Heart right ventricle (tissue), 16 donors: ENCODE measurements at regions not wholly inside any gene's neighbourhood (a gene's known extent, or its start where the extent isn't known, plus 50 kb on each side); places are given as distances from the start of the nearest gene placed in this dataset.

ENCODE experiments used
- ATAC-seq, 8 donors: fragments of 200-7000 bp; cut with Tn5 transposase; one replicate each; pipeline ENCODE4 v1.9.1; 2020; ENCODE audit warnings: mild to moderate bottlenecking in 8 of 8, moderate library complexity in 8 of 8, moderate number of reproducible peaks in 1 of 8
- DNase-seq, 2 donors: peaks; one replicate each; pipeline ENCODE4 v3.0.0-alpha.2; 2020
- H3K27ac ChIP-seq, 10 donors: fragments of 200-600 bp; sonication (generic) in 2 of 10; one replicate each; pipeline versions ENCODE4 v1.5.0 to v1.8.0; 2020 to 2022; ENCODE audit warnings: mild to moderate bottlenecking in 3 of 10
- H3K27me3 ChIP-seq, 7 donors: fragments of 200-600 bp; one replicate each; pipeline ENCODE4 v1.8.0; 2021 to 2022; ENCODE audit warnings: mild to moderate bottlenecking in 2 of 7
- H3K36me3 ChIP-seq, 9 donors: fragments of 200-600 bp; sonication (generic) in 1 of 9; one replicate each; pipeline versions ENCODE4 v1.5.0 to v1.8.0; 2020 to 2022; ENCODE audit warnings: mild to moderate bottlenecking in 2 of 9
- H3K4me1 ChIP-seq, 9 donors: fragments of 200-600 bp; sonication (generic) in 1 of 9; one replicate each; pipeline versions ENCODE4 v1.5.0 to v1.8.0; 2020 to 2022; ENCODE audit warnings: mild to moderate bottlenecking in 4 of 9
- H3K4me3 ChIP-seq, 10 donors: fragments of 200-600 bp; sonication (generic) in 2 of 10; one replicate each; pipeline versions ENCODE4 v1.5.0 to v1.8.0; 2020 to 2022; ENCODE audit warnings: mild to moderate bottlenecking in 7 of 10, moderate library complexity in 2 of 10
- H3K9me3 ChIP-seq, 11 donors: fragments of 200-600 bp in 10 of 11; sonication (generic) in 2 of 11; one replicate each; pipeline versions ENCODE4 v1.5.0 to v1.8.0; 2013 to 2022; ENCODE audit warnings: mild to moderate bottlenecking in 2 of 11, control low read depth in 1 of 11, moderate library complexity in 1 of 11
- CTCF ChIP-seq, 9 donors: fragments of 200-600 bp; sonication (generic) in 2 of 9; IDR thresholded peaks; one replicate each; pipeline versions ENCODE4 v1.5.0 to v1.8.0; 2021 to 2022; ENCODE audit warnings: antibody characterized with exemption in 9 of 9, mild to moderate bottlenecking in 5 of 9, moderate library complexity in 1 of 9
- WGBS, 2 donors: extraction: QIAGEN DNeasy Blood & Tissue Kit; methylation state at CpG; one replicate each; pipeline ENCODE4 v1.1.7; 2013; ENCODE audit warnings: inconsistent platforms in 1 of 2; 5-methylcytosine and 5-hydroxymethylcytosine counted together
- intact Hi-C, 10 donors: fragments of 100-400 bp; cut with DNase I; formaldehyde crosslinking; loops; one replicate each; pipeline versions ENCODE4 v1.11.1 to v1.14.2; 2022
- donor health status: Arrhythmogenic right ventricular cardiomyopathy.
- donor health status: ischemic (EF 13 %, LVEDD 7.1; RV severe dilation, severe dysfunction).
- donor health status: healthy with polysubstance abuse.
- donor health status: DM: no; HTN: yes; CAD: no.
- donor health status: DM: no; HTN: no; CAD: no.
- donor health status: ischemic (EF 25% LVEDD 6.9; RV normal size, moderate dysfunction).
- donor health status: ischemic (EF 25% LVEDD 5.7; RV mildly dilated, moderate dysfunction).
- donor health status: healthy.
- donor health status: DM: yes; HTN: yes; CAD: no.
- donor health status: Ischemic cardiomyopathy.
- donor health status: ischemic (EF 35%, LVEDD 5.7; RV mildly dilated, moderate dysfunction).
- donor health status: nonischemic (EF 11% LVEDD 7.7; RV severe dilation, severe dysfunction).
- donor health status: DM: yes; HTN: yes; CAD: no.
- donor health status: PGD.
- donor health status: ischemic (EF 29% LVEDD 5.4; RV normal size, mild dysfunction).
- donor health status: nonischemic (EF 23%, LVEDD 6.1; RV moderate dilation, normal function).

- DNase-seq (no peak), ATAC-seq (no peak)
- Histone ChIP-seq H3K36me3 (no peaks in the 10 kb centered on the region), H3K27me3 (peaks cover 0 to 4% (median 0%) of the 10 kb centered on the region in 7 donors), H3K4me1 (no peaks in the 10 kb centered on the region), H3K27ac (no peak overlapping the region), H3K4me3 (no peak overlapping the region), H3K9me3 (peaks cover 0 to 3% (median 0%) of the 10 kb centered on the region in 11 donors)
- 69 to 80% methylated on average over 4 of the region's 4 CpGs for WGBS, 2 donors
- no peak for TF ChIP-seq CTCF (IDR thresholded peaks at IDR 0.05)
- intact Hi-C loops, result no loop called here
Measured at GRCh38 chr10:29100505-29100904, 188.4 kb upstream of the LYZL1 start.

GRCh38 chr10:29102233-29102632, 186.6 kb upstream of the LYZL1 start:
- no peak overlapping the region for H3K4me3 ChIP-seq
- peaks cover 0 to 3% (median 0%) of the 10 kb centered on the region in 11 donors for H3K9me3 ChIP-seq
- peaks cover 0 to 4% (median 0%) of the 10 kb centered on the region in 7 donors for H3K27me3 ChIP-seq
- WGBS, 2 donors, result 55 to 59% methylated on average over 4 of the region's 4 CpGs
- no peaks in the 10 kb centered on the region for H3K4me1 ChIP-seq
- no peak for TF ChIP-seq CTCF (IDR thresholded peaks at IDR 0.05)
- intact Hi-C loops, result no loop called here
- no peak for DNase-seq
- no peaks in the 10 kb centered on the region for H3K36me3 ChIP-seq
- no peak overlapping the region for H3K27ac ChIP-seq
- ATAC-seq, result no peak

- no peak for ATAC-seq
- 74 to 79% methylated on average over 3 of the region's 3 CpGs for WGBS, 2 donors
- Histone ChIP-seq H3K27ac (no peak overlapping the region), H3K9me3 (peaks cover 0 to 3% (median 0%) of the 10 kb centered on the region in 11 donors), H3K36me3 (no peaks in the 10 kb centered on the region), H3K4me3 (no peak overlapping the region), H3K27me3 (peaks cover 0 to 4% (median 0%) of the 10 kb centered on the region in 7 donors), H3K4me1 (no peaks in the 10 kb centered on the region)
- TF ChIP-seq CTCF (IDR thresholded peaks at IDR 0.05), result no peak
- intact Hi-C loops, result no loop called here
- no peak for DNase-seq
Measured at GRCh38 chr10:29102636-29103035, 186.2 kb upstream of the LYZL1 start.

- H3K9me3 ChIP-seq, result no peaks in the 10 kb centered on the region
- intact Hi-C loops, result no loop called here
- no peak overlapping the region for H3K4me3 ChIP-seq
- no peak for TF ChIP-seq CTCF (IDR thresholded peaks at IDR 0.05)
- ATAC-seq, result no peak
- H3K36me3 ChIP-seq, result no peaks in the 10 kb centered on the region
- H3K27me3 ChIP-seq, result peaks cover 0 to 4% (median 0%) of the 10 kb centered on the region in 7 donors
- H3K27ac ChIP-seq, result no peak overlapping the region
- no peaks in the 10 kb centered on the region for H3K4me1 ChIP-seq
- WGBS, 2 donors, result 59 to 67% methylated on average over 7 of the region's 7 CpGs
- no peak for DNase-seq
Measured at GRCh38 chr10:29104661-29105399, 184.0 kb upstream of the LYZL1 start.
